Endodermal cell (in vitro differentiated cells): ENCODE measurements at regions not wholly inside any gene's neighbourhood (a gene's known extent, or its start where the extent isn't known, plus 50 kb on each side); places are given as distances from the start of the nearest gene placed in this dataset.

Experiments
- DNase-seq: peaks from one replicate; pipeline ENCODE4 v3.0.0-alpha.2; 2017
- H3K27ac ChIP-seq: 2 replicates; pipeline ENCODE4 v1.5.1; 2013; ENCODE audit warnings: mild to moderate bottlenecking, low read depth, low read length, moderate library complexity
- H3K27me3 ChIP-seq: 2 replicates; pipeline ENCODE4 v1.6.1; 2013; ENCODE audit warnings: mild to moderate bottlenecking, low read length, moderate library complexity; ENCODE audit not compliant: insufficient read depth, control insufficient read depth, poor library complexity, severe bottlenecking
- H3K36me3 ChIP-seq: 2 replicates; pipeline ENCODE4 v1.7.0; 2013; ENCODE audit warnings: mild to moderate bottlenecking, low read length, moderate library complexity; ENCODE audit not compliant: control insufficient read depth, insufficient read depth
- H3K4me1 ChIP-seq: one replicate; pipeline ENCODE4 v1.7.0; 2013; ENCODE audit warnings: low read length; ENCODE audit not compliant: control insufficient read depth, insufficient read depth
- H3K4me3 ChIP-seq: 2 replicates; pipeline ENCODE4 v1.5.1; 2013; ENCODE audit warnings: mild to moderate bottlenecking, low read length, moderate library complexity
- H3K9ac ChIP-seq: 2 replicates; pipeline ENCODE4 v1.6.1; 2013; ENCODE audit warnings: mild to moderate bottlenecking, low read length, moderate library complexity; ENCODE audit not compliant: poor library complexity, severe bottlenecking; ENCODE audit errors: extremely low read depth
- H3K9me3 ChIP-seq: 2 replicates; pipeline ENCODE4 v1.6.1; 2013; ENCODE audit warnings: mild to moderate bottlenecking, low read length, moderate library complexity; ENCODE audit not compliant: control insufficient read depth
- H3K27ac Mint-ChIP-seq: 2 replicates; pipeline ENCODE4 v1.8.0; 2020; ENCODE audit warnings: mixed read lengths
- H3K27me3 Mint-ChIP-seq: 2 replicates; pipeline ENCODE4 v1.8.0; 2021; ENCODE audit warnings: mild to moderate bottlenecking, mixed read lengths; ENCODE audit not compliant: insufficient read depth
- H3K36me3 Mint-ChIP-seq: 2 replicates; pipeline ENCODE4 v1.8.0; 2020; ENCODE audit warnings: low read depth, mixed read lengths
- H3K4me1 Mint-ChIP-seq: 2 replicates; pipeline ENCODE4 v1.8.0; 2020; ENCODE audit warnings: mixed read lengths
- H3K4me3 Mint-ChIP-seq: 2 replicates; pipeline ENCODE4 v1.8.0; 2020; ENCODE audit warnings: mild to moderate bottlenecking, moderate library complexity, mixed read lengths
- H3K9me3 Mint-ChIP-seq: 2 replicates; pipeline ENCODE4 v1.8.0; 2020; ENCODE audit warnings: mild to moderate bottlenecking, mixed read lengths
- WGBS, 2 experiments: methylation state at CpG; one replicate each; pipeline versions ENCODE4 v1.1.5 to v1.1.7; 2013; ENCODE audit warnings: missing lambda C conversion rate in 2 of 2, mixed read lengths in 1 of 2; ENCODE audit not compliant: insufficient coverage in 1 of 2, insufficient read length in 1 of 2; 5-methylcytosine and 5-hydroxymethylcytosine counted together
- TF ChIP-seq, protein P1 (sequence below): fragments of 200-600 bp; sonication (generic); conservative IDR thresholded peaks from 2 replicates; pipeline ENCODE4 v1.5.0; 2021; ENCODE audit warnings: antibody characterized with exemption, mild to moderate bottlenecking

DNA sequence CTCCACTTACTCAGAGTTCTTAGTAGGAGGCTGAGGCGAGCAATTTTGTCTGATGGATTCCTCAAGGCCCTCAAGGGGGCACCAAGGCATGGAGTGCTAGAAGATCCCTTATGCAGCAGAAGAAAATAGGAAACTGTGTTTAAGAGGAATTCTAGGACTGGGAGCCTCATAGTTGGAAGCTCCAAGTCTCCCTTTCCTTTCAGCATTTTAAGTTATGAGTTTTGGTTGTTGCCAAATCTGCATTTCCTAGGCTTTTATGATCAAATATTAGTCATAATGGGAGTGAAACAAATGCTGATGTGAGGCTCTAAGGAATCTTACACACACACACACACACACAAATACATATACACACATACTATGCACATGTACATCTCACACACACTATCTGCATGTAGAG lies 714.0 kb downstream of the UTRN start:
- Histone ChIP-seq H3K4me1 (no peaks in the 10 kb centered on the region), H3K27me3 (no peaks in the 10 kb centered on the region), H3K9ac (no peak overlapping the region), H3K36me3 (no peaks in the 10 kb centered on the region), H3K27ac (no peak overlapping the region), H3K4me3 (no peak overlapping the region), H3K9me3 (peaks cover 6% of the 10 kb centered on the region)
- Mint-ChIP-seq H3K9me3 (peaks cover 6% of the 10 kb centered on the region), H3K4me3 (no peak overlapping the region), H3K36me3 (no peaks in the 10 kb centered on the region), H3K27me3 (no peaks in the 10 kb centered on the region), H3K27ac (no peak overlapping the region), H3K4me1 (peaks cover 4% of the 10 kb centered on the region)
- DNase-seq, result no peak
- WGBS, 2 experiments, result 93% methylated on average over 1 of the region's 1 CpG; no CpG with 5 or more reads in 1 of the 2 experiments
- TF ChIP-seq, protein P1, sequence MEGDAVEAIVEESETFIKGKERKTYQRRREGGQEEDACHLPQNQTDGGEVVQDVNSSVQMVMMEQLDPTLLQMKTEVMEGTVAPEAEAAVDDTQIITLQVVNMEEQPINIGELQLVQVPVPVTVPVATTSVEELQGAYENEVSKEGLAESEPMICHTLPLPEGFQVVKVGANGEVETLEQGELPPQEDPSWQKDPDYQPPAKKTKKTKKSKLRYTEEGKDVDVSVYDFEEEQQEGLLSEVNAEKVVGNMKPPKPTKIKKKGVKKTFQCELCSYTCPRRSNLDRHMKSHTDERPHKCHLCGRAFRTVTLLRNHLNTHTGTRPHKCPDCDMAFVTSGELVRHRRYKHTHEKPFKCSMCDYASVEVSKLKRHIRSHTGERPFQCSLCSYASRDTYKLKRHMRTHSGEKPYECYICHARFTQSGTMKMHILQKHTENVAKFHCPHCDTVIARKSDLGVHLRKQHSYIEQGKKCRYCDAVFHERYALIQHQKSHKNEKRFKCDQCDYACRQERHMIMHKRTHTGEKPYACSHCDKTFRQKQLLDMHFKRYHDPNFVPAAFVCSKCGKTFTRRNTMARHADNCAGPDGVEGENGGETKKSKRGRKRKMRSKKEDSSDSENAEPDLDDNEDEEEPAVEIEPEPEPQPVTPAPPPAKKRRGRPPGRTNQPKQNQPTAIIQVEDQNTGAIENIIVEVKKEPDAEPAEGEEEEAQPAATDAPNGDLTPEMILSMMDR, result peak; percentile 60

GRCh38 chr6:145003145-145003544 lies 718.0 kb downstream of the UTRN start:
- no peak overlapping the region for H3K27ac ChIP-seq
- H3K36me3 ChIP-seq, result no peaks in the 10 kb centered on the region
- H3K4me3 Mint-ChIP-seq, result no peak overlapping the region
- H3K27ac Mint-ChIP-seq, result no peak overlapping the region
- H3K27me3 ChIP-seq, result no peaks in the 10 kb centered on the region
- H3K4me1 Mint-ChIP-seq, result peaks cover 4% of the 10 kb centered on the region
- no peak overlapping the region for H3K9ac ChIP-seq
- WGBS, 2 experiments, result 100% methylated on average over 2 of the region's 2 CpGs; no CpG with 5 or more reads in 1 of the 2 experiments
- no peaks in the 10 kb centered on the region for H3K36me3 Mint-ChIP-seq
- no peak for DNase-seq
- H3K4me1 ChIP-seq, result no peaks in the 10 kb centered on the region
- no peak overlapping the region for H3K4me3 ChIP-seq
- peaks cover 7% of the 10 kb centered on the region for H3K9me3 Mint-ChIP-seq
- peaks cover 5% of the 10 kb centered on the region for H3K27me3 Mint-ChIP-seq
- H3K9me3 ChIP-seq, result peaks cover 14% of the 10 kb centered on the region
- TF ChIP-seq, protein P1, result no peak

DNA sequence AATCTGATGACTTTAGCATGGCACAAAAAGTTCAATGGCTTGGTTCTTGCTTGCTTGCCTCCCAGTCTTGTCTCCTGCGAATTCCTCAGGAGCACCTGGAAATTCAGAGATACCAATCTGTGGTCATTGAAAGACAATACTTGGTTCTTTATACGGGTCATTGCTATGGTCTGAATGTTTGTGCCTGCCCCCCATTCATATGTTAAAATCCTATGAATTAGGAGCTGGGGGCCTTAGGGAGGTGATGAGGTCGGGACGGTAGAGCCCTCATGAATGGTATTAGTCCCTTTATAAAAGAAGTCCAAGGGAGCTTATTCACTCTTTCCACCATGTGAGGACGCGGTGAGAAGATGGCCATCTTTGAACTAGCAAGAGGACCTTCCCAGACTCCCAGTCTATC lies 721.8 kb downstream of the UTRN start:
- no peak overlapping the region for H3K27ac Mint-ChIP-seq
- Histone ChIP-seq H3K4me1 (no peaks in the 10 kb centered on the region), H3K9me3 (peaks cover 17% of the 10 kb centered on the region), H3K36me3 (no peaks in the 10 kb centered on the region), H3K4me3 (no peak overlapping the region), H3K27ac (no peak overlapping the region), H3K27me3 (no peaks in the 10 kb centered on the region), H3K9ac (no peak overlapping the region)
- H3K4me1 Mint-ChIP-seq, result peaks cover 9% of the 10 kb centered on the region
- no peak overlapping the region for H3K4me3 Mint-ChIP-seq
- H3K36me3 Mint-ChIP-seq, result peaks cover 3% of the 10 kb centered on the region
- peaks cover 5% of the 10 kb centered on the region for H3K27me3 Mint-ChIP-seq
- DNase-seq, result no peak
- TF ChIP-seq, protein P1, result no peak
- 74 to 86% methylated on average over 4 to 6 of the region's 6 CpGs for WGBS, 2 experiments
- peaks cover 8% of the 10 kb centered on the region for H3K9me3 Mint-ChIP-seq
